ENCODE measurements at regions not wholly inside any gene's neighbourhood (a gene's known extent, or its start where the extent isn't known, plus 50 kb on each side); places are given as distances from the start of the nearest gene placed in this dataset.
"Not testable (repeated sequence)": the region's sequence is repeated elsewhere in the genome, so short reads cannot be mapped to it uniquely, and the experiment has no call there.

DNA sequence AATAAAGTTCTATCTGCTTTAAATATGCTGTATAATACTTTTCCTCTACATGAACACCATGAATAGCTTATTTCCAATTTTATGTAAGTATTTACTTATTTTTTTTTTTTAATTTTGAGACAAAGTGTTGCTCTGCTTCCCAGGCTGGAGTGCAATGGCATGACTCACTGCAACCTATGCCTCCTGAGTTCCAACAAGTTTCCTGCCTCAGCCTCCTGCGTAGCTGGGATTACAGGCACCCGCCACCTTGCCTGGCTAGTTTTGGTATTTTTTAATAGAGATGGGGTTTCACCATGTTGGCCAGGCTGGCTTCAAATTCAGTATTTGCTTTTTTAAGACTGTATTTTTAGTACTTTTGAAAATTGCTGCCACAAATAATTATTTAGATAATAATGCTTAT, 1365.9 kb downstream of the GRIK2 start:
- DNase-seq (ENCODE audit: low spot score) = no peak

DNA sequence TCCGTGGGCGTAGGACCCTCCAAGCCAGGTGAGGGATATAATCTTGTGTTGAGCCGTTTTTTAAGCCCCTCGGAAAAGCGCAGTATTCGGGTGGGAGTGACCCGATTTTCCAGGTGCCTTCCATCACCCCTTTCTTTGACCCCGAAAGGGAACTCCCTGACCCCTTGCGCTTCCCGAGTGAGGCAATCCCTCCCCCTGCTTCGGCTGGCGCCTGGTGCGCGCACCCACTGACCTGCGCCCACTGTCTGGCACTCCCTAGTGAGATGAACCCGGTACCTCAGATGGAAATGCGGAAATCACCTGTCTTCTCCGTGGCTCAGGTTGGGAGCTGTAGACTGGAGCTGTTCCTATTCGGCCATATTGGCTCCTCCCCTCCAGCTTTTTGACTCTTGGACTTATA, 1365.0 kb downstream of the GRIK2 start:
- not testable (repeated sequence) for DNase-seq (ENCODE audit: low spot score)

DNA sequence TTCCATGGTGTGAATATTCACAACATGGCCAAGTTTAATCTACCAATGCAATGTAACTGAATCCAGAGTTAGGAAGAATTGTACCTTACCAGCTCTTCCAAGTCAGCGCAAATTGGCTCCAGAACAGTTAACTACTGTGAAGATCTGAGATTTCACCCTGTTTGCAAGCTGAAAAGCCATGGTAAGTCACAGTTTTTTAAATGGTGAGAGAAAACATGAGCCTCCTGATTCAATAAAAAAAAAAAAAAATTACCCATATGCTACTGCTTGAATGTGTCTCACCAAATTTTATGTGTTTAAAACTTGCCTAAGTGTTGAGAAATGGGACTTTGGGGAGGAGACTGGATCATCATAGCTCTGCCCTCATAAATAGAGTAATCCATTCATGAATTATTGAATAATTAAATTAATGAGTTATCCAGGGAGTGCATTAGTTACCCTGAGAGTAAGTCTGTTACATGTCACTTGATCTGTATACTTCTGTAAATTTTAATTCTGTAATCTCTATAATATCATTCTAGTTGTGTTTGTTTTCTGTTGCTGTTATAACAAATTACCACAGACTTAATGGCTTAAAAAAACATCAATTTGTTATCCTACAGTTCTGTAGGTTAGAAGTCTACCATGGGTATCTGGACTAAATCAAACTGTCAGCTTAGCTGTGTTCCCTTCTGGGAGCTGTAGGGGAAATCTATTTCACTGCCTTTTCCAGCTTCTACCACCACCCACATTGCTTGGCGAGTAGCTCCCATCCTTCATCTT, 1355.9 kb downstream of the GRIK2 start:
- DNase-seq (ENCODE audit: low spot score) = no peak

DNA sequence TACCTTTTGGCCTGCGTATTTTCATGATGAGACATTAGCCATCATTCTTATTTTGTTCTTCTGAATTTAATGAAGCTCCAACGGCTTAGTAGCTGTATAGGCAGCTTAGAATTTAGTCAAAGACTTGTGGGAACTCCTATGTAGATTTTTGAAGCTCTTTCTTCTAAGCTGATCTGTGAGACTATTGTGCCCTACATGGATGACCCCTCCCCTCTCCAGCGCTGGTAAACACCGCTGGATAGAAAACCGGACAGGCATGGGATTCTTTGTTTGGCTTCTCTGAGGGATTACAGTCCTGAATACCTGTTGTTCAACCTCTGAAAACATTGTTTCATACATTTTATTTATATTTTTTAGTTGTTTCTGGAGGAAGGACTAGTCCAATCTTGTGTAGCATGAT, 1353.4 kb downstream of the GRIK2 start:
- DNase-seq (ENCODE audit: low spot score) = no peak

DNA sequence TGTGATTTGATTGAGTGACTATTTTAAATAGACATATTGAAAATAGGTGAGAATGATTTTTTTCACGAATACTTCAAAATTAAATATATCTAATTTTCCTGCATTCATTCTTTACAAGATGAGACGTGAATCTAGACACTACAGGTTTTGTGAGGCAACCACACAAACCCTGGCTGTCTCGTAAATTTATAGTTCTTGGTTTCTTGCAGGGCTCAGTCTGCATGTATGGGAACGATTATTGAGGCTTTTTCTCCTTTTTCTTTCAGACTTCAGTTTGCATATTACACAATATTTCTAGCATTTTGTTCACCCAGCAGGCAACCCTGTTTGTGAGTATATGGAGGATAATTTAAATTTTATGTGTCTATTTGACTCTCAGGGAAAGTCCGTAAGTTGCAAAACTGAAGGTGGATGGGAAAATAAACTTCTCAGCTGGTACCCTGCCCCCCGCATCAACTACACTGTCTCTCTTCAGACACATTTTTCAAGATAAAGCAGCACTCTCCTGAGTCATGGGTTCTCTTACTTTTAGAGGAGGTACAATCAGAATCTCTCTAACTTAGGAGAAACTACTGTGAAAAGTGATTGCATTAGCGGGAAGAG, 1349.3 kb downstream of the GRIK2 start:
- DNase-seq (ENCODE audit: low spot score) = no peak

DNA sequence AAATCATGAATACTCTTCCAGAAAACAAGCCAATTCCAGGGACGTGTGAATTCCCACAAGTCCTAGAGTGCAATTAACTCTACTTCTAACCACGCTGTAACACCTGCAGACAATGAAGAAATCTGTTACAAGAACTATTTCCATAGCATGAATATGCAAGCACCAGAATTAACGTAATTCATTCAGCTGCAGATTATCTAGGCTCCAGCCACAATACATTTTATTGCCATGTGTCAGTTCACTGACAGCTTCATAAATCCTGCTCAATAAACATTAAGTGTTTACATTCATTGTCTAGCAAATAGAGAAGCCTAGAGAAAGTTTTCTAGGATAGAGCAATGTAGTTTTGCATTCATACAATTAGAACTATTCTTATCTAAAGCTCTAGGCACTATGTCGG, 1348.5 kb downstream of the GRIK2 start:
- no peak for DNase-seq (ENCODE audit: low spot score)

DNA sequence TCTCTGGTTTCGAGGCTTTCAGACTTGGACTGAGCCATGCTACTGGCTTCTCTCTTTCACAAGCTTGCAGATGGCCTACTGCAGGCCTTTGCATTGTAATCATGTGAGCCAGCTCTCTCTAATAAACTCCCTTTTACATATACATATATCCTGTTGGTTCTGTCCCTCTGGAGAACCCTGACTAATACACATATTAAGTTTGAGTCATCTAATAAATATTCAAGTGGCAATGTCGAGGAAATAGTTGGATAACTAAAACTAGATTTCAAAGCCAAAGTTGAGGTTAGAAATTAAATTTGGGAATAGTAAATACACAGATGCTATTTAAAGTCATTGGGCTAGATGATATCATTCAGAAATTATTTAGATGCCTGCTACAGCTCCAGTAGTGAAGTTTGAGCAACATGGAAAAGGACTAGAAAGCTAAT, 1343.4 kb downstream of the GRIK2 start:
- DNase-seq (ENCODE audit: low spot score) = no peak

DNA sequence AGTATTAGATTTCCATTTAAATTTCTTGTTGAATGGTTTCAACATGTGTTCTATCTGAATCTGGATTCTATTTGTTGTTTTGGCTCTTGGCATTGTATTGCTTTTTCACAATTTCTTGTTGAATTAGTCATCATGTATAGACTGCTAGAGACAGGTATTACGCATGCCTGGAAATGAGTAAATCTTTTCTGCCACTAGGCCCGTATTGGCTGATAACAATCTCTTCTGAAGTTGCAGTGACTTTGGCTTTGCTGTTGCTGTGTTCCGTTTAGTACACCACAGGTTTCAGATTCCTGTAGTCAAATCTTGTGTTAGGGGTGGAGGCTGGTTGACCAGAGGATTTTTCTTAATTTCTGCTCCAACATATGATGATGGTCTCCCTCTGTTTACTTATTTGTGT, 1339.4 kb downstream of the GRIK2 start:
- DNase-seq (ENCODE audit: low spot score) = no peak

DNA sequence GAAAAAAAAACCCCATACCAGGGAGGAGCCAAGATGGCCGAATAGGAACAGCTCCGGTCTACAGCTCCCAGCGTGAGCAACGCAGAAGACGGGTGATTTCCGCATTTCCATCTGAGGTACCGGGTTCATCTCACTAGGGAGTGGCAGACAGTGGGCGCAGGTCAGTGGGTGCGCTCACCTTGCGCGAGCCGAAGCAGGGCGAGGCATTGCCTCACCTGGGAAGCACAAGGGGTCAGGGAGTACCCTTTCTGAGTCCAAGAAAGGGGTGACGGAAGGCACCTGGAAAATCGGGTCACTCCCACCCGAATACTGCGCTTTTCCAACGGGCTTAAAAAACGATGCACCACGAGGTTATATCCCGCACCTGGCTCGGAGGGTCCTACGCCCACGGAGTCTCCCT, 1328.6 kb downstream of the GRIK2 start:
- DNase-seq (ENCODE audit: low spot score) = not testable (repeated sequence)

DNA sequence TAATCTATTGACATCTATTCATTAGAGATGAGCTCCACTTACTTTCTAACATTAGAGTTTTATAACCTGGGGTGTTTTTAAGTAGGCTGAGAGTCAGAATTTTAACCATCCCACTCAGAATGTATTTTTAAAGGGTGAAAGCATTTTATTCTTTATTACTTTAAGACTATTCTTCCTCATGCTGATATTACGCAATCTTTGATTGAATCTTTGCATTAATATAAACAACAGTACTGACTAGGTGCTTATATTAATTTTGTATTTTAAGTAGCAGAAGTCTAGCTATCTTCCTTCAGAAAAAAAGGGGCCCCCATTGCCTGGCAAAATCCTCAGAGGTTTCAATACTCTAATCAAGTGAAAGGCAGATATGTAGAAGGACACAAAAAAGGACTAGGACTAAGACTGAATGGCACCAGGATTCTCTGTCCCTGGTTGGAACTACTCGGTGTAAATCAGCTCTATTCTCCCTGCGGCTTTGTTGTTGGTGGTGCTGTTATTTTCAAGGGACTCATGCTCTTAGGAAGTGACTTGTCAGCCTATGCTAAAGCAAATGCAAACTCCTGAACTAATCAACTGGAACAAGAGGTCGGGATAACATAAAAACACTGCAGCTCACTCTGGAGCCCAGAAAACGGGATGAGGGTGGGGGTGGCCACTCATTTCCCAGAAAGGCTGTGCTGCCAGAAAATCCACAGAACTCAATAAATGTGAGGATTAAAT, 1324.4 kb downstream of the GRIK2 start:
- DNase-seq (ENCODE audit: low spot score) = no peak

DNA sequence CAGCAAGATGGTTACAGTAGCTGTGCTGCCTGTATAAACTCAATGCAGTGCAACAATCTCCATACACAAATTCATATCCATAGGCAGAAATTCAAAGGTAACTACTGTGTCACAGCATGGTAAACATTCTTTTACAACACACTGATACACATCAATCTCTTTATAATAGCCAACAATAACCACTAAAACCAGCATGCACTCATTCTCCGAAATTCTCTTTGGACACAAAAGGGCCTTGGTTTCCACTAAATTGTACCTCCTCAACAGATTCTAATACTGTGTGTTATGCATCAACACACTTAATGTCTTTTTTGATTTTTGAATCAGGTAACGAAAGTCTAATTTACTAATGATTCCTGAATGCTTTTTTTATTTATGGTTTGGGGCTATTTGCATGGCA, 1323.7 kb downstream of the GRIK2 start:
- no peak for DNase-seq (ENCODE audit: low spot score)

DNA sequence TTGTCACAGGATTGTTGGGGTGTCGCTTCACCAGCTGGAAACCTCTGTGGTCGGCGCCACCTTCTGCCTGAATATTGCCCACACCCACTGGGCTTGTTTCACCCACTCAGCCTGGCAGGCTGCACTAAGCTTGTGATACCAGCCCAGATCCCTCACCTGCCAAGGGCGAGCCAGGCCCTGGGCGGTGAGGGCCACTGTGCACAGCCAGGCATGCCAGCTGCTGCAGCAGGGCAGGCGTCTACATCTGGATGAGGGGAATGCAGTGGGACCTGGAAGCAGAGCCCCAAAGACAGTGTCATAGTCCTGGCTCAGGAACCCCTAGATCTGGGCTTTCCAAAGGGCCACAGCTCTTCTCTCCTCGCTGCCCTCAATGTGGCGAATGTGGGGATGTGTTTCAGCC, 1307.5 kb downstream of the GRIK2 start:
- DNase-seq (ENCODE audit: low spot score) = no peak

DNA sequence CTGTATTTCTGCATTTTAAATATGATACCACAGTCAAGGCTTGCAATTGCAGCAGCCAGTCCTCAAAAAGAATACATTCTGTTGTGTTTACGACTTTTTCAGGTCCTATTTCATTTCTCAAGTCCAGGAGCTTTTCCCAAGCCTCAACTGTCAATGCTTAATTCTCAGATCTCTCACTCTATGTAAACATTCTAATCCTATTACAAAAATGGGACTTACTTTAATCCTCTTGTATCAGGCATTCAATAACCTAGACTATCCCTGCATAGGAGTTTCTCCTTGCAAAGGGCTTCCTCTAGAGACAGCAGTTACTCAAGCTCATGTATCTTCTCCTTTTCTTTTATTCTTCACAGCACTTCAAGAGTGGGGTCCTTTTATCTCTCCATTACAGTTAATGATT, 1293.0 kb downstream of the GRIK2 start:
- DNase-seq (ENCODE audit: low spot score) = no peak

DNA sequence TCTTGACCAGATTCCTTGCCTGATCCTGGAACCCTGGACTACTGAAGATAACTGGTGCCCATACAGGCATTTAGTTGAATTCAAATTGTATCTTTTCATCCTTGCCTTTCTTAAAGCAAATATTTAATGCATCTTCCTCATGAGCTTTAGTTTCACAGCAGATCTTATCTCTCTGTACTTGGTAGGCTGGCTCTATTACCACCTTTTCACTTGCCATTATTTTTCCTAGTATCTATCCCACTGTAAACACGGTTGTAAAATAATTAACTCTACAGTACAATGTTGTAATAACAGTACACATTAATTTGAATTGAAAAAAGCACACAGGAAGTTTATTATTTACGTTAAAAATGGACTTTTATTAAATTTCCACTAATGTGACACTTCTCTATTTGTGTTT, 1286.9 kb downstream of the GRIK2 start:
- DNase-seq (ENCODE audit: low spot score) = no peak

DNA sequence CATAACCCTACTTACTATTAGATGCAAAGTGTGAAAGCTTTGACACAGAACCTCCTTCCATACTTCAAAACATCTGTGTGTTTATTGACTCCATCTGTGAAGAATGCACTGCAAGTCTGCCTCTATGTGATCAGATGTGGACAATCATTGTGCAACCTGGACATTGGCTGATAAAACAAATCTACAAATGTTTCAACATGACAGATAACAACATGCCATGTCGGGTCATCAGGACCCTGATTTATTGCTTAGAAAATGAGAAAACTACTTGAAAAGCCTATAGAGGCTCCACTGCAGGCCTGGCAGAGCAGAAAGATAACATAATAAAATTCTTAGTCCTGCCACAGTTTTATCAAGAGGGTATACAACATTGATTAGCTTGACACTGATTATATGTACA, 1286.4 kb downstream of the GRIK2 start:
- no peak for DNase-seq (ENCODE audit: low spot score)

DNA sequence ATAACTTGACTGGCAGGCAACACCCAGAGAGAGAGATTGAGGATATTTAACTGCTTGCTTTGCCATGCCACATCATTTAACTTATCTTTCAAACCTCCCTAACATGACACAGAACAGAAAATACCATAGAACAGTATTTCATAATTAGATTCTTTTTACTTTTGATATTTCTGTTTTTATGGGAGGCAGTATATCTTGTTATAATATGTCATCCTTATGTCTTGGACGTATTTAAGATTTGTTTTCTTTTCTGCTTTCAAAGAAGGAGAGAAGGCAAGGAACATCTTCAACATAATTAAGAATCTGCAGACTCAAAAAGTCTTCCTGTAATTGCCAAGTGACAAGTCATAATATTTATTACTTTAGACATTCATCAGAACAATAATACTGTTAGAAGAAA, 1283.7 kb downstream of the GRIK2 start:
- no peak for DNase-seq (ENCODE audit: low spot score)

DNA sequence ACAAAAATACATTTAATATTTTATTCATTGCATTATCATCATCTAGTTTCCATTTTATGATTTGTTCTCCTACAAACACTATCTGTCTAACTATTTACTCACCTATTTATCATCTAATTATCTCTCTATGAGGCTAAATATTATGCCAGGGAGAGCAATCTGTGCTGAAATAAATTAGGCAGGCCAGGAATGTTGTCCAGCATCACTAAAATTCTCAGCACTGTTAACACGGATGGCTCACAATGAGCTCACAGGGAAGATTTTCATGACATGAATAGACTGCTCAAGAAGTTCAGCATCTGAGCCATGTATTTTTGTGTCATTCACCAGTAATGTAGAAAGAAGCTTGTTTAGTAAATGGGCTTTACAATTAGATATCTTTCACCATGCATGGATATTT, 1277.2 kb downstream of the GRIK2 start:
- no peak for DNase-seq (ENCODE audit: low spot score)

DNA sequence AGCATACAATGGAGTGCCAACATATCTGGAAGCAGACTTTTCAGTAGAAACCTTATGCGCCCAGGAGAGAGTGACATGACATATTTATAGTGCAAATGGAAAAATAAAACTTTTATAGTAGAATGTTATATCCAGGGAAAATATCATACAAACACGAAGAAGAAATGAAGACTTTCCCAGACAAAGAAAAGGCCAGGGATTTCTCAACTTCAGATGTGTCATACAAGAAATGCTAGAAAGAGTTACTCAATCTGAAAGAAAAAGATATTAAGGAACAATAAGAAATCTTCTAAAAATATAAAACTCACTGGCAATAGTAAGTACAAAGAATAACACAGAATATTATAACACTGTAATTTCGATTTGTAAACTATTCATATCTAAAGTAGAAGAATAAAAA, 1269.3 kb downstream of the GRIK2 start:
- DNase-seq (ENCODE audit: low spot score) = no peak

DNA sequence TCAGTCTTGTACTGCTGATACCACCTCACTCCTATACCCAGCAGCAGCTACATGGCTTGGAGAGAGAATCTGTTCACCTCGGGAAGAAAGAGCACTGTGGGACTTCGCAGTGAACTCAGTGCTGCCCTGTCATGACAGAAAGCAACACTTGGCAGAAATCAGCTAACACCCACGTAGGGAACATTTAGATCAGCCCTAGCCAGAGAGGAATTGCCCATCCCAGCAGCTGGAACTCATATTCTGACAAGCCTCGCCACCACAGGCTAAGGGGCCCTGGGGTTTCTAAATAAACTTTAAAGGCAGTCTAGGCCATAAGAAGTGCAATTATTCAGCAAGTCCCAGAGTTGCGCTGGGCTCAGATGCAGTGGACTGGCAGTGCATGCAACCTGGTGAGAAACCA, 1266.8 kb downstream of the GRIK2 start:
- no peak for DNase-seq (ENCODE audit: low spot score)

DNA sequence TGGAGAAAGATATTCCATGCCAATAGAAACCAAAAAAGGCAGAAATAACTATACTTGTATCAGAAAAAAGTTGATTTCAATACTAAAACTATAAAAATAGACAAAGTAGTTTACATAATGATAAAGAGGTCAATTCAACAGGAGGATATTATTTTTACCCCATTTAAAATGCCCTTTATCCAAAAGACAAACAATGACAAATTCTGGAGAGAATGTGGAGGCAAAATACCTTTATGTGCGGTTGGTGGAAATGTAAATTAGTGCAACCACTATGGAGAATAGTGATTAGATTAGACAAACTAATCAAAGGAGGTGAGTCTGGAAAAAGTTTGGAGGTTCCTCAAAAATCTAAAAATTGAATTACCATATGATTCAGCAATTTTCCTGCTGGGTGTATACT, 1262.3 kb downstream of the GRIK2 start:
- no peak for DNase-seq (ENCODE audit: low spot score)

DNA sequence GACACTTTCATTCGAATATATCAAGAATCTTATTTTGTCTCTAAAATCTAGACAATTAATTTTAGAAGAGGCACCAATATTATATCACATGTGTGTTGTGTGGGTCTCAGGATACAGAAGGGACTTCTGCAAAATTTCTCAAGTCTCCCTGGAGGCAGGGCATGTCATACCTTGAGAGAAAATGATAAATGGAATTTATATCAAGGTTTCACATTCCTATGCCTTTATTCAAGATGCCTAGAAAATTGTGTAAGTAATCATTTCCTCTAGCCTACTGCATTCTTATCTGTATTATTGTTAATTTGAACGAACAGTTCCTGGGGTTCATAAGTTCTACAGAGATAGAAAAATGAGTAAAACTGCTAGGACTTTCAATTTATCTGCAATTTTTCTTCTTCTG, 1247.9 kb downstream of the GRIK2 start:
- no peak for DNase-seq (ENCODE audit: low spot score)

DNA sequence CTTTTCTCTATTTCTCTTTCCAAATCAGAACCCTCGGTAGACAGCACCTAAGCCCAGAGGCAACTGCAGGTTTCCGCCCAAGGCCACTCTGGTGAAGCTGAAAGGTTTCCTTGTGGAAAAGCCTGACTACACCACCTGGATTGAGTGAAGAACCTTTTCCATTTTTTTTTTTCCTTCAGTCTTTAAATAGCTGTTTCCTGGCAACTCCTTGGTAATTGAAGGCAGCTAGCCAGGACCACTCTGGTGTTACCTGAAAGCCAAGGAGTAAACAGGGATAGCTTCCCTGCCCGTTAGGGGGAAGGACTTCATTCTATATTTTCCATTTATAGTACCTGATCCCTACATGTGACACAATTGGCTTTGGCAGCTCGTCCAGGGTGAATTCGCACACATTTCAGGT, 1238.4 kb downstream of the GRIK2 start:
- no peak for DNase-seq (ENCODE audit: low spot score)

DNA sequence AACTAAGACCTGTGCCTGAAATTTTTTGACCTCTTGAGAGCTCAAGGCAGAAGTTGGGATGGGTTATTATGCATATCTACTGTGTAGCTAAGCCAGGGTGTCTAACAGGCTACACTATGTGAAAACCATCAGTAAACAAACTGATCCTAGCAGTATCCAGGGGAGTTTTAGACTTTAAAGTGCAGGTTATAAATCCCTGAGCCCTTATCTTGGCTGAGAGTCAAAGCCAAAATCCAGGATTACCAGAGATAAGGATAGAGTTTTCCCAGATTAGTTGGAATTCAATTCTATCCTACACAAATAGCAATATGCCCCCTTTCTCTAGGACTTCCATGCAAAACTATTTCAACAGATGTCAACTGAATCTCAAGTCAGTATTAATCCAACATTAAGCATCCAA, 1229.7 kb downstream of the GRIK2 start:
- DNase-seq (ENCODE audit: low spot score) = no peak

DNA sequence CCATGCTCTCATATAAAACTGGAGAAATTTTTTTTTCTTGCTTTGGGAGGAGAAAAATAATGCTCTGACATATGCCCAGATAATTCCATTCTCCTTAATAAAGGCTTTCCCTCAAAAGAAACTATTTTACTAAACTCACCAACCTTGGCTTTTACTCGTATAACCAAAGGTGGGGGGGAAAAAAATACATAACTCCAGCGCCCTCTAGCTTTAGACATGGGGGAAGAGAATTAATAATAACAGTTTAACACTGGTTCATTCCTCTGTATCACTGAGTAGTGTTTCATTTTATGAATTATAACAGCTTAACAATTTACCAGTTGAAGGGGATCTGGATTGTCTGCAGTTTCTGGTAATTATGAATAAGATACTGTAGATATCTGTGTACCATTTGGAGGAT, 1226.1 kb downstream of the GRIK2 start:
- no peak for DNase-seq (ENCODE audit: low spot score)
